SK-N-SH treated with all-trans-retinoic acid at 6 μM for 48 hours (cell line): ENCODE measurements at regions not wholly inside any gene's neighbourhood (a gene's known extent, or its start where the extent isn't known, plus 50 kb on each side); places are given as distances from the start of the nearest gene placed in this dataset.

Experiments
- ATAC-seq: fragments of 200-7000 bp; cut with Tn5 transposase; 3 replicates; pipeline ENCODE4 v1.9.1; 2020; ENCODE audit warnings: mild to moderate bottlenecking, moderate library complexity
- ARNTL ChIP-seq: fragments of 450-650 bp; formaldehyde crosslinking; IDR thresholded peaks from 2 replicates; pipeline ENCODE4 v1.5.0; 2020; ENCODE audit warnings: low read depth, mild to moderate bottlenecking, moderate library complexity, borderline replicate concordance
- BACH2 ChIP-seq: fragments of 250-450 bp; sonication (Bioruptor Pico); IDR thresholded peaks from 2 replicates; pipeline ENCODE4 v1.9.0; 2021; ENCODE audit warnings: mild to moderate bottlenecking, borderline replicate concordance
- ESRRG ChIP-seq: fragments of 250-450 bp; sonication (Bioruptor Pico); IDR thresholded peaks from 2 replicates; pipeline ENCODE4 v1.6.1; 2021; ENCODE audit warnings: mild to moderate bottlenecking
- ISL1 ChIP-seq: fragments of 250-450 bp; sonication (Bioruptor Pico); IDR thresholded peaks from 2 replicates; pipeline ENCODE4 v2.1.2; 2022; ENCODE audit warnings: mild to moderate bottlenecking, moderate library complexity
- OSR1 ChIP-seq: fragments of 250-450 bp; sonication (Bioruptor Pico); IDR thresholded peaks from 2 replicates; pipeline ENCODE4 v1.8.0; 2022; ENCODE audit warnings: moderate library complexity, mild to moderate bottlenecking, inconsistent platforms
- PPARA ChIP-seq: fragments of 250-450 bp; sonication (Bioruptor Pico); IDR thresholded peaks from 2 replicates; pipeline ENCODE4 v1.5.0; 2020; ENCODE audit warnings: mild to moderate bottlenecking, borderline replicate concordance
- RARB ChIP-seq: fragments of 250-450 bp; sonication (Bioruptor Pico); IDR thresholded peaks from 2 replicates; pipeline ENCODE4 v1.8.0; 2021; ENCODE audit warnings: mild to moderate bottlenecking, moderate library complexity
- SNAI2 ChIP-seq: fragments of 250-450 bp; sonication (Bioruptor Pico); IDR thresholded peaks from 2 replicates; pipeline ENCODE4 v1.5.0; 2020; ENCODE audit warnings: mild to moderate bottlenecking, moderate library complexity
- TCF4 ChIP-seq: fragments of 250-450 bp; sonication (Bioruptor Pico); IDR thresholded peaks from 2 replicates; pipeline ENCODE4 v1.8.0; 2021; ENCODE audit warnings: mild to moderate bottlenecking, moderate library complexity, borderline replicate concordance
- TOX ChIP-seq: fragments of 250-450 bp; sonication (Bioruptor Pico); IDR thresholded peaks from 2 replicates; pipeline ENCODE4 v1.8.0; 2021; ENCODE audit warnings: mild to moderate bottlenecking, moderate library complexity, borderline replicate concordance
- ZC3H10 ChIP-seq: fragments of 250-450 bp; sonication (Bioruptor Pico); IDR thresholded peaks from 2 replicates; pipeline ENCODE4 v1.5.1; 2021; ENCODE audit warnings: mild to moderate bottlenecking, moderate library complexity
- ZFP3 ChIP-seq: fragments of 250-450 bp; sonication (Bioruptor Pico); IDR thresholded peaks from 2 replicates; pipeline ENCODE4 v1.5.0; 2020; ENCODE audit warnings: mild to moderate bottlenecking, moderate library complexity
- ZFP30 ChIP-seq: fragments of 450-650 bp; formaldehyde crosslinking; IDR thresholded peaks from 2 replicates; pipeline ENCODE4 v1.5.0; 2022; ENCODE audit warnings: mild to moderate bottlenecking, moderate library complexity
- ZNF565 ChIP-seq: fragments of 450-650 bp; formaldehyde crosslinking; conservative IDR thresholded peaks from 2 replicates; pipeline ENCODE4 v1.5.0; 2020; ENCODE audit warnings: low read depth, mild to moderate bottlenecking, moderate library complexity
- ZNF8 ChIP-seq: fragments of 450-650 bp; formaldehyde crosslinking; IDR thresholded peaks from 2 replicates; pipeline ENCODE4 v1.5.0; 2020; ENCODE audit warnings: mild to moderate bottlenecking, moderate library complexity
- TF ChIP-seq, protein P1 (sequence below): fragments of 250-450 bp; sonication (Bioruptor Pico); IDR thresholded peaks from 2 replicates; pipeline ENCODE4 v1.5.0; 2020; ENCODE audit warnings: mild to moderate bottlenecking, moderate library complexity
- TF ChIP-seq, protein P2 (sequence below): fragments of 250-450 bp; sonication (Bioruptor Pico); IDR thresholded peaks from 2 replicates; pipeline ENCODE4 v1.5.1; 2020; ENCODE audit warnings: low read depth, mild to moderate bottlenecking, moderate library complexity
- TF ChIP-seq, protein P3 (sequence below): fragments of 250-450 bp; sonication (Bioruptor Pico); IDR thresholded peaks from 2 replicates; pipeline ENCODE4 v1.5.1; 2021; ENCODE audit warnings: mild to moderate bottlenecking, moderate library complexity
- TF ChIP-seq, protein P4 (sequence below): fragments of 250-450 bp; sonication (Bioruptor Pico); IDR thresholded peaks from 2 replicates; pipeline ENCODE4 v1.8.0; 2020; ENCODE audit warnings: mild to moderate bottlenecking, moderate library complexity, borderline replicate concordance
- TF ChIP-seq, protein P5 (sequence below): fragments of 250-450 bp; sonication (Bioruptor Pico); IDR thresholded peaks from 2 replicates; pipeline ENCODE4 v1.8.0; 2021; ENCODE audit warnings: low read depth, mild to moderate bottlenecking, moderate library complexity, borderline replicate concordance

DNA sequence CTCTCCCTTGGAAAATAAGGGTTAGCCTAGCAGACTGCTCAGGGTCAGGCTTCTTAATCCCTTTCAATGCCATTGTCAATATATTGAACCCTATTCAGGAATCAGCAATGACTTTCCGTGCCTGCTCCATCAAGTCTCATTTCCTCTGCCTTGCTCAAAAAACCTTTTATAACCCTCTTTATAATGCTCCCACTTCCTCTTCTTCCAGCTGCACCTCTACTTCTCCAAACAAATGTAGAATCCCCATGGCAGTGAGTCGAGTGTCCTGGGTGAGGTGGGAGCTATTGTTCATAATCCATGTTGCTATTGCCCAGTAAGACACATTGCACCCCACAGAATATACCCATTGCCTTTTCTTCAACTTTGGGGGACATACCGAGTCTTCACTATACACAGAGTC is 58.6 kb downstream of the OLIG1 start:
- TF ChIP-seq, protein P1, sequence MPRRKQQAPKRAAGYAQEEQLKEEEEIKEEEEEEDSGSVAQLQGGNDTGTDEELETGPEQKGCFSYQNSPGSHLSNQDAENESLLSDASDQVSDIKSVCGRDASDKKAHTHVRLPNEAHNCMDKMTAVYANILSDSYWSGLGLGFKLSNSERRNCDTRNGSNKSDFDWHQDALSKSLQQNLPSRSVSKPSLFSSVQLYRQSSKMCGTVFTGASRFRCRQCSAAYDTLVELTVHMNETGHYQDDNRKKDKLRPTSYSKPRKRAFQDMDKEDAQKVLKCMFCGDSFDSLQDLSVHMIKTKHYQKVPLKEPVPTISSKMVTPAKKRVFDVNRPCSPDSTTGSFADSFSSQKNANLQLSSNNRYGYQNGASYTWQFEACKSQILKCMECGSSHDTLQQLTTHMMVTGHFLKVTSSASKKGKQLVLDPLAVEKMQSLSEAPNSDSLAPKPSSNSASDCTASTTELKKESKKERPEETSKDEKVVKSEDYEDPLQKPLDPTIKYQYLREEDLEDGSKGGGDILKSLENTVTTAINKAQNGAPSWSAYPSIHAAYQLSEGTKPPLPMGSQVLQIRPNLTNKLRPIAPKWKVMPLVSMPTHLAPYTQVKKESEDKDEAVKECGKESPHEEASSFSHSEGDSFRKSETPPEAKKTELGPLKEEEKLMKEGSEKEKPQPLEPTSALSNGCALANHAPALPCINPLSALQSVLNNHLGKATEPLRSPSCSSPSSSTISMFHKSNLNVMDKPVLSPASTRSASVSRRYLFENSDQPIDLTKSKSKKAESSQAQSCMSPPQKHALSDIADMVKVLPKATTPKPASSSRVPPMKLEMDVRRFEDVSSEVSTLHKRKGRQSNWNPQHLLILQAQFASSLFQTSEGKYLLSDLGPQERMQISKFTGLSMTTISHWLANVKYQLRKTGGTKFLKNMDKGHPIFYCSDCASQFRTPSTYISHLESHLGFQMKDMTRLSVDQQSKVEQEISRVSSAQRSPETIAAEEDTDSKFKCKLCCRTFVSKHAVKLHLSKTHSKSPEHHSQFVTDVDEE: no peak
- TF ChIP-seq ZNF8 (CRISPR knock-in tag) (no peak), ZFP30 (CRISPR knock-in tag) (no peak), TCF4 (CRISPR knock-in tag) (no peak)
- TF ChIP-seq, protein P2, sequence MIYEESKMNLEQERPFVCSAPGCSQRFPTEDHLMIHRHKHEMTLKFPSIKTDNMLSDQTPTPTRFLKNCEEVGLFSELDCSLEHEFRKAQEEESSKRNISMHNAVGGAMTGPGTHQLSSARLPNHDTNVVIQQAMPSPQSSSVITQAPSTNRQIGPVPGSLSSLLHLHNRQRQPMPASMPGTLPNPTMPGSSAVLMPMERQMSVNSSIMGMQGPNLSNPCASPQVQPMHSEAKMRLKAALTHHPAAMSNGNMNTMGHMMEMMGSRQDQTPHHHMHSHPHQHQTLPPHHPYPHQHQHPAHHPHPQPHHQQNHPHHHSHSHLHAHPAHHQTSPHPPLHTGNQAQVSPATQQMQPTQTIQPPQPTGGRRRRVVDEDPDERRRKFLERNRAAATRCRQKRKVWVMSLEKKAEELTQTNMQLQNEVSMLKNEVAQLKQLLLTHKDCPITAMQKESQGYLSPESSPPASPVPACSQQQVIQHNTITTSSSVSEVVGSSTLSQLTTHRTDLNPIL (CRISPR knock-in tag): no peak
- TF ChIP-seq, all 23 proteins: peak for 0
- ATAC-seq: no peak

DNA sequence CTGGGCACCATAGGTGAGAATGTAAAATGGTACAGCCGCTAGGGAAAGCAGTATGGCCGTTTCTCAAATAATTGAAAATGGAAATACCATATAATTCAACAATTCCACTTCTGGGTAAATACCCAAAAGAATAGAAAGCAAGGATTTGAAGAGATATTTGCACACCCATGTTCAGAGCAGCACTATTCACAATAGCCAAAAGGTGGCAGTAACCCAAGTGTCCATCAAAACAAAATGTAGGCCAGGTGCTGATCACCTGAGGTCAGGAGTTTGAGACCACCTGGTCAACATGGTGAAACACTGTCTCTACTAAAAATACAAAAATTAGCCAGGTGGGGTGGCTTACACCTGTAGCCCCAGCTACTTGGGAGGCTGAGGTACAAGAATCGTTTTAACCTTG is 62.1 kb downstream of the OLIG1 start:
- no peak for ATAC-seq
- TF ChIP-seq, protein P2 (CRISPR knock-in tag): no peak
- TF ChIP-seq OSR1 (no peak), TOX (CRISPR knock-in tag) (no peak), RARB (CRISPR knock-in tag) (no peak), ZFP3 (CRISPR knock-in tag) (no peak)

DNA sequence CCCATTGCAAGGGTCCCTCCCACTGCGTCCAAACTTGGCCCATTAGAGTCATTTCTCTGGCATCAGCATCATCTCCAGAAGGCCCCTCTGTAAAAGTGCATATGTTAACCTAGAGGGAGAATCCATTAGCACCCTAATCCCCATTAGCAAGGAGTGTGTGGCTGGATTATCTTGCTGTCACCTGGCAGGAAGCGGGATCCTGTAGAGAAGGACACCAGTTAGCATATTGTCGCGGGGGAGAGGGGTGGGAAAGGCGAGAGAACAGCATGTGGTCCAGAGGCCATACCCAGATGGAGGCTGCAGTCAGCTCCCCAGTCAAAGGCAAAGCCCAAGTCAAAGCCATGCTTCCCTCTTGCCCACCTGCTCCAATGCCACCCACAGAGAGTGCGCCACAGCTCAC is 64.0 kb downstream of the OLIG1 start:
- TF ChIP-seq, protein P1: no peak
- no peak for TF ChIP-seq ARNTL (CRISPR knock-in tag)
- TF ChIP-seq ESRRG: no peak
- TF ChIP-seq ZFP3 (CRISPR knock-in tag): no peak
- TF ChIP-seq, protein P3, sequence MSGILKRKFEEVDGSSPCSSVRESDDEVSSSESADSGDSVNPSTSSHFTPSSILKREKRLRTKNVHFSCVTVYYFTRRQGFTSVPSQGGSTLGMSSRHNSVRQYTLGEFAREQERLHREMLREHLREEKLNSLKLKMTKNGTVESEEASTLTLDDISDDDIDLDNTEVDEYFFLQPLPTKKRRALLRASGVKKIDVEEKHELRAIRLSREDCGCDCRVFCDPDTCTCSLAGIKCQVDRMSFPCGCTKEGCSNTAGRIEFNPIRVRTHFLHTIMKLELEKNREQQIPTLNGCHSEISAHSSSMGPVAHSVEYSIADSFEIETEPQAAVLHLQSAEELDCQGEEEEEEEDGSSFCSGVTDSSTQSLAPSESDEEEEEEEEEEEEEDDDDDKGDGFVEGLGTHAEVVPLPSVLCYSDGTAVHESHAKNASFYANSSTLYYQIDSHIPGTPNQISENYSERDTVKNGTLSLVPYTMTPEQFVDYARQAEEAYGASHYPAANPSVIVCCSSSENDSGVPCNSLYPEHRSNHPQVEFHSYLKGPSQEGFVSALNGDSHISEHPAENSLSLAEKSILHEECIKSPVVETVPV (CRISPR knock-in tag): no peak
- TF ChIP-seq, protein P2 (CRISPR knock-in tag): no peak
- no peak for TF ChIP-seq ISL1
- TF ChIP-seq ZNF565 (CRISPR knock-in tag): no peak
- no peak for TF ChIP-seq PPARA (CRISPR knock-in tag)
- no peak for TF ChIP-seq RARB (CRISPR knock-in tag)
- TF ChIP-seq, protein P4, sequence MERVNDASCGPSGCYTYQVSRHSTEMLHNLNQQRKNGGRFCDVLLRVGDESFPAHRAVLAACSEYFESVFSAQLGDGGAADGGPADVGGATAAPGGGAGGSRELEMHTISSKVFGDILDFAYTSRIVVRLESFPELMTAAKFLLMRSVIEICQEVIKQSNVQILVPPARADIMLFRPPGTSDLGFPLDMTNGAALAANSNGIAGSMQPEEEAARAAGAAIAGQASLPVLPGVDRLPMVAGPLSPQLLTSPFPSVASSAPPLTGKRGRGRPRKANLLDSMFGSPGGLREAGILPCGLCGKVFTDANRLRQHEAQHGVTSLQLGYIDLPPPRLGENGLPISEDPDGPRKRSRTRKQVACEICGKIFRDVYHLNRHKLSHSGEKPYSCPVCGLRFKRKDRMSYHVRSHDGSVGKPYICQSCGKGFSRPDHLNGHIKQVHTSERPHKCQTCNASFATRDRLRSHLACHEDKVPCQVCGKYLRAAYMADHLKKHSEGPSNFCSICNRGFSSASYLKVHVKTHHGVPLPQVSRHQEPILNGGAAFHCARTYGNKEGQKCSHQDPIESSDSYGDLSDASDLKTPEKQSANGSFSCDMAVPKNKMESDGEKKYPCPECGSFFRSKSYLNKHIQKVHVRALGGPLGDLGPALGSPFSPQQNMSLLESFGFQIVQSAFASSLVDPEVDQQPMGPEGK (CRISPR knock-in tag): no peak
- no peak for TF ChIP-seq SNAI2 (CRISPR knock-in tag)
- TF ChIP-seq OSR1: no peak
- no peak for TF ChIP-seq BACH2 (CRISPR knock-in tag)
- TF ChIP-seq ZNF8 (CRISPR knock-in tag): no peak
- no peak for TF ChIP-seq TCF4 (CRISPR knock-in tag)
- TF ChIP-seq, protein P5, sequence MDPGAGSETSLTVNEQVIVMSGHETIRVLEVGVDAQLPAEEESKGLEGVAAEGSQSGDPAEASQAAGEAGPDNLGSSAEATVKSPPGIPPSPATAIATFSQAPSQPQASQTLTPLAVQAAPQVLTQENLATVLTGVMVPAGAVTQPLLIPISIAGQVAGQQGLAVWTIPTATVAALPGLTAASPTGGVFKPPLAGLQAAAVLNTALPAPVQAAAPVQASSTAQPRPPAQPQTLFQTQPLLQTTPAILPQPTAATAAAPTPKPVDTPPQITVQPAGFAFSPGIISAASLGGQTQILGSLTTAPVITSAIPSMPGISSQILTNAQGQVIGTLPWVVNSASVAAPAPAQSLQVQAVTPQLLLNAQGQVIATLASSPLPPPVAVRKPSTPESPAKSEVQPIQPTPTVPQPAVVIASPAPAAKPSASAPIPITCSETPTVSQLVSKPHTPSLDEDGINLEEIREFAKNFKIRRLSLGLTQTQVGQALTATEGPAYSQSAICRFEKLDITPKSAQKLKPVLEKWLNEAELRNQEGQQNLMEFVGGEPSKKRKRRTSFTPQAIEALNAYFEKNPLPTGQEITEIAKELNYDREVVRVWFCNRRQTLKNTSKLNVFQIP: no peak
- no peak for TF ChIP-seq ZC3H10
- TF ChIP-seq ZFP30 (CRISPR knock-in tag): no peak
- no peak for ATAC-seq
